AG09309 (cell line): ENCODE measurements at regions not wholly inside any gene's neighbourhood (a gene's known extent, or its start where the extent isn't known, plus 50 kb on each side); places are given as distances from the start of the nearest gene placed in this dataset.

Experiments
- DNase-seq: peaks from one replicate; pipeline ENCODE4 v3.0.0-alpha.2; 2010; ENCODE audit warnings: low read depth
- H3K4me3 ChIP-seq: 2 replicates; pipeline ENCODE4 v1.5.1; 2011; ENCODE audit warnings: mild to moderate bottlenecking, low read depth, low read length, moderate library complexity; ENCODE audit not compliant: control insufficient read depth
- CTCF ChIP-seq: IDR thresholded peaks from 2 replicates; pipeline ENCODE4 v1.5.1; 2011; ENCODE audit warnings: mild to moderate bottlenecking, low read depth, low read length, inconsistent platforms; ENCODE audit not compliant: insufficient read depth, control insufficient read depth; ENCODE audit errors: missing control alignments

GRCh38 chr13:94765814-94766213, 53.5 kb upstream of the SOX21 start:
- no peak for TF ChIP-seq CTCF
- no peak for DNase-seq
- H3K4me3 ChIP-seq, result no peak overlapping the region

GRCh38 chr13:94764576-94765321, 52.4 kb upstream of the SOX21 start:
- TF ChIP-seq CTCF, result no peak
- H3K4me3 ChIP-seq, result no peak overlapping the region
- DNase-seq, result no peak
